Retinal pigment epithelial cell (primary cell): ENCODE measurements at regions not wholly inside any gene's neighbourhood (a gene's known extent, or its start where the extent isn't known, plus 50 kb on each side); places are given as distances from the start of the nearest gene placed in this dataset.
A peak's percentile ranks its signal among the peaks of the same experiment; 100 is the strongest.

Source experiments
- DNase-seq: peaks from one replicate; pipeline ENCODE4 v3.0.0-alpha.2; 2010; ENCODE audit warnings: low read depth
- H3K4me3 ChIP-seq: 2 replicates; pipeline ENCODE4 v1.5.1; 2011; ENCODE audit warnings: mild to moderate bottlenecking, low read length, control low read depth, moderate library complexity
- CTCF ChIP-seq: conservative IDR thresholded peaks from 2 replicates; pipeline ENCODE4 v1.5.1; 2011; ENCODE audit warnings: low read depth, low read length, control low read depth, inconsistent platforms

- no peak for TF ChIP-seq CTCF
These were observed 80.7 kb upstream of the NUDT4 start for GRCh38 chr12:93297032-93297431.

GRCh38 chr12:93297536-93297935 is 80.2 kb upstream of the NUDT4 start:
- no peak overlapping the region for H3K4me3 ChIP-seq
- DNase-seq: no peak
- no peak for TF ChIP-seq CTCF

More at GRCh38 chr12:93297032-93297431, 80.7 kb upstream of the NUDT4 start:
- H3K4me3 ChIP-seq: no peak overlapping the region
- no peak for DNase-seq

- no peak for TF ChIP-seq CTCF
- no peak for DNase-seq
- no peak overlapping the region for H3K4me3 ChIP-seq
These were observed 78.4 kb upstream of the NUDT4 start for GRCh38 chr12:93299262-93299846.

- DNase-seq: no peak
- no peak overlapping the region for H3K4me3 ChIP-seq
- TF ChIP-seq CTCF: no peak
These were observed 77.1 kb upstream of the NUDT4 start for GRCh38 chr12:93300611-93301021.

GRCh38 chr12:93302331-93303229 is 75.1 kb upstream of the NUDT4 start:
- peak; percentile 84 for DNase-seq
- H3K4me3 ChIP-seq: no peak overlapping the region
- no peak for TF ChIP-seq CTCF

GRCh38 chr12:93306636-93307035 is 71.1 kb upstream of the NUDT4 start:
- no peak for DNase-seq
- no peak overlapping the region for H3K4me3 ChIP-seq
- TF ChIP-seq CTCF: no peak

GRCh38 chr12:93308281-93308680 is 69.4 kb upstream of the NUDT4 start:
- H3K4me3 ChIP-seq: no peak overlapping the region
- no peak for DNase-seq
- TF ChIP-seq CTCF: no peak
